Kidney (tissue), 13 donors: ENCODE measurements at regions not wholly inside any gene's neighbourhood (a gene's known extent, or its start where the extent isn't known, plus 50 kb on each side); places are given as distances from the start of the nearest gene placed in this dataset.

ENCODE experiments used
- DNase-seq, 5 donors: peaks; one replicate each; pipeline ENCODE4 v3.0.0-alpha.2; 2013 to 2020
- FAIRE-seq: peaks from 2 replicates; lab custom pipeline; 2012; peaks lifted over from hg19 to GRCh38; lab: Jason Lieb, UNC
- H3K27ac ChIP-seq, 2 donors: one replicate each; pipeline ENCODE4 v1.7.0; 2013; ENCODE audit warnings: low read depth in 2 of 2, low read length in 2 of 2, inconsistent platforms in 1 of 2
- H3K27me3 ChIP-seq: one replicate; pipeline ENCODE4 v1.7.1; 2013; ENCODE audit warnings: low read length, inconsistent platforms; ENCODE audit not compliant: control insufficient read depth, insufficient read depth
- H3K36me3 ChIP-seq, 3 donors: one replicate each; pipeline versions ENCODE4 v1.7.0 to v1.7.1; 2013; ENCODE audit warnings: low read length in 3 of 3, control low read depth in 1 of 3, inconsistent platforms in 1 of 3; ENCODE audit not compliant: insufficient read depth in 3 of 3, control insufficient read depth in 2 of 3
- H3K4me1 ChIP-seq, 3 donors: one replicate each; pipeline versions ENCODE4 v1.7.0 to v1.7.1; 2013; ENCODE audit warnings: low read length in 3 of 3, inconsistent platforms in 1 of 3, low read depth in 1 of 3; ENCODE audit not compliant: control insufficient read depth in 2 of 3, insufficient read depth in 2 of 3
- H3K4me3 ChIP-seq, 3 donors: one replicate each; pipeline versions ENCODE4 v1.7.0 to v1.8.1; 2013; ENCODE audit warnings: low read length in 3 of 3, control low read depth in 1 of 3, inconsistent platforms in 1 of 3
- H3K9ac ChIP-seq, 3 donors: one replicate each; pipeline versions ENCODE4 v1.7.0 to v1.7.1; 2013; ENCODE audit warnings: low read length in 3 of 3, control low read depth in 1 of 3, inconsistent platforms in 1 of 3
- H3K9me3 ChIP-seq, 3 donors: one replicate each; pipeline versions ENCODE4 v1.7.0 to v1.7.1; 2013; ENCODE audit warnings: low read length in 3 of 3, control low read depth in 1 of 3, inconsistent platforms in 1 of 3; ENCODE audit not compliant: control insufficient read depth in 2 of 3, insufficient read depth in 1 of 3
- intact Hi-C: fragments of 100-400 bp; cut with DNase I; formaldehyde crosslinking; loops from one replicate; pipeline ENCODE4 v1.11.1; 2022
- TF ChIP-seq, protein P1 (sequence below): IDR thresholded peaks from 3 replicates; pipeline ENCODE4 v1.5.1; 2012; ENCODE audit warnings: mild to moderate bottlenecking, moderate library complexity, borderline replicate concordance; ENCODE audit not compliant: insufficient read depth; ENCODE audit errors: extremely low read depth
- donor health status: control.
- donor health status: control.
- donor health status: control.
- donor health status: control.
- donor health status: control.
- donor health status: DM: yes; HTN: yes; CAD: no.
- donor health status: Normal renal cell carcinoma (clear cell type).

DNA sequence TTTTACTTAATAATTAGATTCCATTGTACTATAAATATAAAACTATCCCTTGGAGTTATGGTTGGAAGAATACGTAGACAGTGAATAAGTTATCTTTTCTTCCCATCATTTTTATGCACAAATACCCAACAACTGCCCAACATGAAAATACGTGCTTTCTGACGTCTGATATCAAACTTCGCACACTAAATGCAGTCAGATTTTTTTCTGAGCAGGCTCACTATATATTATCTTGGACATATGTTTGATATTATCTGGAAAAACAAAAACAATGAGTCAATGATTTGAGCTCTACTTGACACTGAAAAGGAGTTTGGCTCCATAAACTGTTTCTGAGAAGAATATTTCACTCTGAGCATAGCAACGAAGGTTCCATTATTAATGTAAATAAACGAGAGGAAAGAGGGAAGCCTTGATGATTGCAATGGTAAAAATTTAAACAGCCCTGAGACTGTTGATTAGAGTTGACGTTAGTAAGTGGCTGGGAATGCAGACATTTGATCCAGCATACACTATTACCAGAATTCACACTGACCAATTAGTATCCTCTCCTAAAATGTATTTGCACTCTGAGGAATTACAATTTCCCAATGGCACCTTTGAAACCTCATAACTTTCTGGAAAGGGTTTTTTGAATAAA, 1090.0 kb downstream of the EPHA7 start:
- H3K27me3 ChIP-seq, result no peaks in the 10 kb centered on the region
- no peak overlapping the region for H3K9ac ChIP-seq
- H3K36me3 ChIP-seq, result no peaks in the 10 kb centered on the region
- TF ChIP-seq, protein P1, sequence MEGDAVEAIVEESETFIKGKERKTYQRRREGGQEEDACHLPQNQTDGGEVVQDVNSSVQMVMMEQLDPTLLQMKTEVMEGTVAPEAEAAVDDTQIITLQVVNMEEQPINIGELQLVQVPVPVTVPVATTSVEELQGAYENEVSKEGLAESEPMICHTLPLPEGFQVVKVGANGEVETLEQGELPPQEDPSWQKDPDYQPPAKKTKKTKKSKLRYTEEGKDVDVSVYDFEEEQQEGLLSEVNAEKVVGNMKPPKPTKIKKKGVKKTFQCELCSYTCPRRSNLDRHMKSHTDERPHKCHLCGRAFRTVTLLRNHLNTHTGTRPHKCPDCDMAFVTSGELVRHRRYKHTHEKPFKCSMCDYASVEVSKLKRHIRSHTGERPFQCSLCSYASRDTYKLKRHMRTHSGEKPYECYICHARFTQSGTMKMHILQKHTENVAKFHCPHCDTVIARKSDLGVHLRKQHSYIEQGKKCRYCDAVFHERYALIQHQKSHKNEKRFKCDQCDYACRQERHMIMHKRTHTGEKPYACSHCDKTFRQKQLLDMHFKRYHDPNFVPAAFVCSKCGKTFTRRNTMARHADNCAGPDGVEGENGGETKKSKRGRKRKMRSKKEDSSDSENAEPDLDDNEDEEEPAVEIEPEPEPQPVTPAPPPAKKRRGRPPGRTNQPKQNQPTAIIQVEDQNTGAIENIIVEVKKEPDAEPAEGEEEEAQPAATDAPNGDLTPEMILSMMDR, result no peak
- H3K4me3 ChIP-seq, result no peak overlapping the region
- DNase-seq, result no peak
- no peaks in the 10 kb centered on the region for H3K4me1 ChIP-seq
- H3K27ac ChIP-seq, result no peak overlapping the region
- H3K9me3 ChIP-seq, result no peaks in the 10 kb centered on the region
- intact Hi-C loops, result no loop called here
- no peak for FAIRE-seq

DNA sequence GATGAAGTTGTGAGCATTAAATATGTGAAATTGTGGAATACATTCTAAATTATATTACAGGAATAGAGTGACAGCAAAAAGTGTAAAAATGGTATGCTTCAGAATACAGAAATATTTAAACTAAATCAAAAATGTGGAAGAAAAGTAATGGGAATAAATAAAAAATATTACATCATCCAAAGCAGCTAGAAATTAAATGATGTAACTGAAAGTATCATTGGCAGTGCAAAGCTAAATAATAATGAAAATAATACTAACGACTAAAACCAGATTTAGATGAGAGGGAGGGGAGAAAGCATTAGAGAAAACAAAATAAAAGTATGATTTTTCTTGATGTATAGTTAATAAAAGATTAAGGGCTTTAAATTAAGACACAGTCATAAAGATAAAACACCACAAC, 1104.0 kb downstream of the EPHA7 start:
- Histone ChIP-seq H3K27ac (no peak overlapping the region), H3K9ac (no peak overlapping the region), H3K36me3 (no peaks in the 10 kb centered on the region), H3K4me1 (no peaks in the 10 kb centered on the region), H3K4me3 (no peak overlapping the region), H3K9me3 (no peaks in the 10 kb centered on the region), H3K27me3 (no peaks in the 10 kb centered on the region)
- no peak for FAIRE-seq
- intact Hi-C loops, result no loop called here
- TF ChIP-seq, protein P1, result no peak
- no peak for DNase-seq

DNA sequence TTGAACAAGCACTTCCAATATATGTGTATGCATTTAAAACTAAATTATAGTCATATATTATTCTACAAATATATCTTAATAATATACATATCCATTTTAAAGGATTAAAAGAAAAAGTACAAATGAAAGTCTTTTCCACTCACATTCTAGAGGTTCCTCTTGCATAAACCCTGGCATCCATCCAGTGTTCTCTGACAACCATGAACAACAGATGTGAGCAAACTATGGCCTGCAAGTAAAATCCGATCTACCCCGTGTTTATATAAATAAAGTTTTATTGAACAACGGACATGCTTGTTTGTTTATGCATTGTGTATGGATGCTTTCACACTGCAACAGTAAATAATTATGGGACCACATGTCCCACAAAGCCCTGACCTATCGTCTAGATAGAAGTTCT, 1122.3 kb downstream of the EPHA7 start:
- Histone ChIP-seq H3K27me3 (no peaks in the 10 kb centered on the region), H3K27ac (no peak overlapping the region), H3K9me3 (no peaks in the 10 kb centered on the region), H3K36me3 (no peaks in the 10 kb centered on the region), H3K4me1 (no peaks in the 10 kb centered on the region), H3K9ac (no peak overlapping the region), H3K4me3 (no peak overlapping the region)
- DNase-seq (no peak), FAIRE-seq (no peak)
- intact Hi-C loops, result no loop called here
- TF ChIP-seq, protein P1, result no peak

DNA sequence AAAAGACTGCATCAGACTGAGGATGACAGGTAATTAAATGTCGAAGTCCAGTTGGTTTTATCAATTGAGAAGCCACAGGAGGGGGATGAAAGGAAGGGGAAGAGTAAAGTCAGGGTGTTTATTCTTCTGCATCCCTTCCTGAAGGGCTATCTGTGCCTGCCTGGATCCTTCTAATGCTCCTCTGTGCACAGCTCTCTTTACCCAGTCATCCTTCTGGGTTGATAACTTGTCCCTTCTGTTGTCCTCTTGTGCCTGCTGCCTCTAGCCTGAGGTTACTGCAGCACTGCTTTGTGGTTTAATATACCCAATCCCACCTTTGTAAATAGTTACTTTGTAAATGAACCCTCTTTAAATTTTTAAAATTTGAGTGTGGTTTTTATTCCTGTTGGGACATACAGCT, 1127.3 kb downstream of the EPHA7 start:
- DNase-seq (no peak), FAIRE-seq (no peak)

More for the DNA sequence above, 1127.3 kb downstream of the EPHA7 start:
- TF ChIP-seq, protein P1, result no peak
- H3K4me1 ChIP-seq, result no peaks in the 10 kb centered on the region
- H3K9me3 ChIP-seq, result no peaks in the 10 kb centered on the region
- no peak overlapping the region for H3K27ac ChIP-seq
- H3K36me3 ChIP-seq, result no peaks in the 10 kb centered on the region
- H3K4me3 ChIP-seq, result no peak overlapping the region
- intact Hi-C loops, result no loop called here
- H3K9ac ChIP-seq, result no peak overlapping the region
- no peaks in the 10 kb centered on the region for H3K27me3 ChIP-seq
